NCI-H2029 treated with DMSO at 0.1 percent for 48 hours (cell line): ENCODE measurements at regions not wholly inside any gene's neighbourhood (a gene's known extent, or its start where the extent isn't known, plus 50 kb on each side); places are given as distances from the start of the nearest gene placed in this dataset.
A peak's percentile ranks its signal among the peaks of the same experiment; 100 is the strongest.
"Not testable (repeated sequence)": the region's sequence is repeated elsewhere in the genome, so short reads cannot be mapped to it uniquely, and the experiment has no call there.

Experiments
- DNase-seq: peaks from one replicate; lab custom pipeline; 2025; lab: John Stamatoyannopoulos, UW

GRCh38 chr9:22170556-22170955, 161.5 kb upstream of the CDKN2B start:
- DNase-seq = no peak

GRCh38 chr9:22170990-22171670, 162.0 kb upstream of the CDKN2B start:
- no peak for DNase-seq

- no peak for DNase-seq
Measured at GRCh38 chr9:22171691-22172090, 162.6 kb upstream of the CDKN2B start.

- DNase-seq = no peak
Measured at GRCh38 chr9:22173908-22174307, 164.8 kb upstream of the CDKN2B start.

- no peak for DNase-seq
Measured at GRCh38 chr9:22175972-22176545, 167.0 kb upstream of the CDKN2B start.

GRCh38 chr9:22181021-22181420, 171.9 kb upstream of the CDKN2B start:
- not testable (repeated sequence) for DNase-seq

GRCh38 chr9:22189471-22189870, 180.4 kb upstream of the CDKN2B start:
- DNase-seq = no peak

- not testable (repeated sequence) for DNase-seq
Measured at GRCh38 chr9:22197000-22197399, 187.9 kb upstream of the CDKN2B start.

GRCh38 chr9:22198681-22199080, 189.6 kb upstream of the CDKN2B start:
- no peak for DNase-seq

GRCh38 chr9:22201256-22201655, 192.2 kb upstream of the CDKN2B start:
- no peak for DNase-seq

GRCh38 chr9:22203371-22204138, 194.4 kb upstream of the CDKN2B start:
- no peak for DNase-seq

- no peak for DNase-seq
Measured at GRCh38 chr9:22204240-22204639, 195.1 kb upstream of the CDKN2B start.

- no peak for DNase-seq
Measured at GRCh38 chr9:22206833-22207232, 197.7 kb upstream of the CDKN2B start.

- peak; percentile 10 for DNase-seq
Measured at GRCh38 chr9:22208846-22209585, 199.9 kb upstream of the CDKN2B start.

GRCh38 chr9:22210262-22210661, 201.2 kb upstream of the CDKN2B start:
- DNase-seq = no peak

GRCh38 chr9:22210936-22211335, 201.8 kb upstream of the CDKN2B start:
- no peak for DNase-seq

- no peak for DNase-seq
Measured at GRCh38 chr9:22211588-22212360, 202.7 kb upstream of the CDKN2B start.

GRCh38 chr9:22214021-22214420, 204.9 kb upstream of the CDKN2B start:
- no peak for DNase-seq

GRCh38 chr9:22214497-22215031, 205.5 kb upstream of the CDKN2B start:
- no peak for DNase-seq

GRCh38 chr9:22215521-22215920, 206.4 kb upstream of the CDKN2B start:
- DNase-seq = no peak

GRCh38 chr9:22216730-22217172, 207.6 kb upstream of the CDKN2B start:
- DNase-seq = no peak
